ENCODE measurements at regions not wholly inside any gene's neighbourhood (a gene's known extent, or its start where the extent isn't known, plus 50 kb on each side); places are given as distances from the start of the nearest gene placed in this dataset.

- TF ChIP-seq POLR2AphosphoS5 (IDR thresholded peaks at IDR 0.05; ENCODE audit: borderline replicate concordance, low read depth, low read length) (no peak), EZH2 (IDR thresholded peaks at IDR 0.05) (no peak), FOXP2 (optimal IDR thresholded peaks at IDR 0.05; ENCODE audit: control extremely low read depth, extremely low read length, insufficient read depth) (no peak)
Observed at GRCh38 chr21:16241016-16241415, 511.2 kb downstream of the USP25 start.

Data from SK-N-MC (cell line).